H1 (cell line): ENCODE measurements at regions not wholly inside any gene's neighbourhood (a gene's known extent, or its start where the extent isn't known, plus 50 kb on each side); places are given as distances from the start of the nearest gene placed in this dataset.

Source experiments
- CTCF ChIA-PET: fragments of 300-600 bp; sonication (Branson Sonifier 250); formaldehyde crosslinking; loops from one replicate; lab custom pipeline; 2021; ENCODE audit not compliant: partially characterized antibody; lab: Charles Lee
- POLR2A ChIA-PET: fragments of 300-600 bp; sonication (Branson Sonifier 250); formaldehyde crosslinking; loops from one replicate; lab custom pipeline; 2021; ENCODE audit warnings: inconsistent platforms; ENCODE audit not compliant: partially characterized antibody; lab: Charles Lee
- DNase-seq, 2 experiments: peaks; one replicate each; pipeline versions ENCODE4 v3.0.0 to v3.0.0-alpha.2; 2010 to 2022; ENCODE audit warnings: low spot score in 2 of 2, low read depth in 1 of 2, mixed read lengths in 1 of 2
- FAIRE-seq: peaks from 2 replicates; lab custom pipeline; 2011; peaks lifted over from hg19 to GRCh38; lab: Jason Lieb, UNC
- H2AFZ ChIP-seq: 2 replicates; pipeline ENCODE4 v1.8.1; 2012; ENCODE audit warnings: low read length, inconsistent platforms
- H2AK5ac ChIP-seq: 2 replicates; pipeline ENCODE4 v1.6.1; 2013; ENCODE audit warnings: low read depth, low read length
- H2BK120ac ChIP-seq: replicated peaks from 2 replicates; pipeline ENCODE3; 2013; ENCODE audit warnings: low read depth, low read length, inconsistent platforms
- H2BK12ac ChIP-seq: 2 replicates; pipeline ENCODE4 v1.6.1; 2013; ENCODE audit warnings: low read depth, low read length
- H2BK15ac ChIP-seq: 2 replicates; pipeline ENCODE4 v1.6.1; 2013; ENCODE audit warnings: low read length
- H2BK20ac ChIP-seq: 2 replicates; pipeline ENCODE4 v1.6.1; 2013; ENCODE audit warnings: low read length
- H2BK5ac ChIP-seq: 2 replicates; pipeline ENCODE4 v1.6.1; 2013; ENCODE audit warnings: low read depth, low read length
- H3K14ac ChIP-seq: 2 replicates; pipeline ENCODE4 v1.6.1; 2013; ENCODE audit warnings: inconsistent platforms; ENCODE audit not compliant: insufficient read length
- H3K18ac ChIP-seq: 2 replicates; pipeline ENCODE4 v1.6.1; 2013; ENCODE audit warnings: low read length; ENCODE audit errors: extremely low read depth
- H3K23ac ChIP-seq: 2 replicates; pipeline ENCODE4 v1.6.1; 2013; ENCODE audit warnings: inconsistent platforms; ENCODE audit not compliant: insufficient read length
- H3K23me2 ChIP-seq: 2 replicates; pipeline ENCODE4 v1.6.1; 2013; ENCODE audit warnings: low read depth, low read length
- H3K27ac ChIP-seq: 2 replicates; pipeline ENCODE4 v1.6.1; 2011; ENCODE audit warnings: low read depth, low read length, inconsistent platforms
- H3K27me3 ChIP-seq, 4 experiments: replicated peaks in 1 of 4; 1 replicate in 1 of 4; 2 replicates in 3 of 4; pipeline versions ENCODE4 v1.6.1 to v1.8.1; 2011 to 2013; ENCODE audit warnings: low read length in 3 of 4, mild to moderate bottlenecking in 3 of 4, inconsistent platforms in 2 of 4, mixed read lengths in 2 of 4, moderate library complexity in 1 of 4; ENCODE audit not compliant: control insufficient read depth in 3 of 4, insufficient read depth in 3 of 4; ENCODE audit errors: extremely low read depth in 1 of 4
- H3K36me3 ChIP-seq, 4 experiments: 2 replicates each; pipeline versions ENCODE4 v1.6.1 to v1.8.1; 2011 to 2013; ENCODE audit warnings: mild to moderate bottlenecking in 4 of 4, low read length in 3 of 4, moderate library complexity in 2 of 4, control low read depth in 1 of 4, inconsistent platforms in 1 of 4; ENCODE audit not compliant: insufficient read depth in 4 of 4, control insufficient read depth in 2 of 4
- H3K4ac ChIP-seq: replicated peaks from 2 replicates; pipeline ENCODE3; 2013; ENCODE audit warnings: low read length, low read depth, mixed read lengths, inconsistent platforms; ENCODE audit not compliant: insufficient read length
- H3K4me1 ChIP-seq, 4 experiments: replicated peaks in 1 of 4; 1 replicate in 1 of 4; 2 replicates in 3 of 4; pipeline versions ENCODE4 v1.6.1 to v1.8.1; 2011 to 2013; ENCODE audit warnings: low read length in 3 of 4, inconsistent platforms in 2 of 4, mixed read lengths in 1 of 4; ENCODE audit not compliant: insufficient read depth in 4 of 4, control insufficient read depth in 3 of 4
- H3K4me2 ChIP-seq, 2 experiments: 2 replicates each; pipeline versions ENCODE4 v1.6.1 to v1.8.1; 2011 to 2013; ENCODE audit warnings: low read depth in 2 of 2, low read length in 2 of 2, control low read depth in 1 of 2, inconsistent platforms in 1 of 2, mild to moderate bottlenecking in 1 of 2; ENCODE audit not compliant: insufficient read depth in 1 of 2
- H3K4me3 ChIP-seq, 4 experiments: fragments of 200-600, 300-600 bp in 1 of 4; sonication (generic), shearing (Covaris generic), sonication (Bioruptor Twin) in 1 of 4; 2 replicates each; pipeline versions ENCODE4 v1.5.1 to v1.8.1; 2011 to 2016; ENCODE audit warnings: low read length in 4 of 4, low read depth in 3 of 4, control low read depth in 2 of 4, inconsistent platforms in 2 of 4, mild to moderate bottlenecking in 2 of 4, mixed read lengths in 1 of 4, moderate library complexity in 1 of 4; ENCODE audit not compliant: insufficient read depth in 2 of 4; ENCODE audit errors: extremely low read depth in 1 of 4
- H3K56ac ChIP-seq: replicated peaks from 2 replicates; pipeline ENCODE3; 2013; ENCODE audit warnings: low read depth, mild to moderate bottlenecking, mixed read lengths, low read length, inconsistent platforms; ENCODE audit not compliant: insufficient read length
- H3K79me1 ChIP-seq: 2 replicates; pipeline ENCODE4 v1.6.1; 2013; ENCODE audit warnings: low read depth, low read length, control low read depth
- H3K79me2 ChIP-seq, 2 experiments: 2 replicates each; pipeline versions ENCODE4 v1.6.1 to v1.8.1; 2012 to 2013; ENCODE audit warnings: low read length in 2 of 2, mild to moderate bottlenecking in 2 of 2, inconsistent platforms in 1 of 2; ENCODE audit not compliant: insufficient read depth in 2 of 2, control insufficient read depth in 1 of 2
- H3K9ac ChIP-seq, 4 experiments: replicated peaks in 1 of 4; 1 replicate in 1 of 4; 2 replicates in 3 of 4; pipeline versions ENCODE4 v1.6.1 to v1.8.1; 2011 to 2013; ENCODE audit warnings: low read depth in 3 of 4, low read length in 3 of 4, control low read depth in 2 of 4, mild to moderate bottlenecking in 2 of 4, moderate library complexity in 2 of 4, inconsistent platforms in 1 of 4; ENCODE audit errors: extremely low read depth in 1 of 4
- H3K9me3 ChIP-seq, 2 experiments: 2 replicates each; pipeline versions ENCODE4 v1.6.1 to v1.8.1; 2012 to 2013; ENCODE audit warnings: mild to moderate bottlenecking in 2 of 2, moderate library complexity in 2 of 2, control low read depth in 1 of 2, inconsistent platforms in 1 of 2, low read depth in 1 of 2, low read length in 1 of 2, mixed read lengths in 1 of 2; ENCODE audit not compliant: insufficient read depth in 2 of 2
- H4K20me1 ChIP-seq, 2 experiments: replicated peaks in 1 of 2; 2 replicates each; pipeline versions ENCODE3 to v1.8.1; 2011 to 2013; ENCODE audit warnings: inconsistent platforms in 2 of 2, low read length in 2 of 2, mild to moderate bottlenecking in 1 of 2; ENCODE audit not compliant: insufficient read depth in 2 of 2, control insufficient read depth in 1 of 2
- H4K5ac ChIP-seq: 2 replicates; pipeline ENCODE4 v1.6.1; 2013; ENCODE audit warnings: low read length, low read depth, mixed read lengths, inconsistent platforms; ENCODE audit not compliant: insufficient read length
- H4K8ac ChIP-seq: 2 replicates; pipeline ENCODE4 v1.8.0; 2013; ENCODE audit warnings: mild to moderate bottlenecking, moderate library complexity, low read length, inconsistent platforms; ENCODE audit not compliant: insufficient read depth; ENCODE audit errors: extremely low read depth
- H4K91ac ChIP-seq: replicated peaks from 2 replicates; pipeline ENCODE3; 2013; ENCODE audit warnings: low read length, mixed read lengths, inconsistent platforms; ENCODE audit not compliant: insufficient read length
- CHD2 ChIP-seq: IDR thresholded peaks from 2 replicates; pipeline ENCODE4 v1.6.1; 2012; ENCODE audit warnings: low read length, improper control_type of control experiment
- CTBP2 ChIP-seq: IDR thresholded peaks from 2 replicates; pipeline ENCODE4 v1.7.0; 2011; ENCODE audit warnings: borderline replicate concordance, mild to moderate bottlenecking, moderate library complexity, mixed read lengths, low read length; ENCODE audit not compliant: insufficient read depth, insufficient read length
- FOSL1 ChIP-seq: IDR thresholded peaks from 2 replicates; pipeline ENCODE4 v1.6.1; 2011; ENCODE audit warnings: mild to moderate bottlenecking, low read depth, low read length, moderate library complexity; ENCODE audit not compliant: insufficient read depth
- GTF2F1 ChIP-seq: IDR thresholded peaks from 2 replicates; pipeline ENCODE4 v1.6.1; 2012; ENCODE audit warnings: low read depth, low read length, improper control_type of control experiment, borderline replicate concordance
- JUND ChIP-seq: IDR thresholded peaks from 2 replicates; pipeline ENCODE4 v1.6.1; 2011; ENCODE audit warnings: mild to moderate bottlenecking, improper control_type of control experiment, low read length
- NRF1 ChIP-seq: IDR thresholded peaks from 2 replicates; pipeline ENCODE4 v1.6.1; 2011; ENCODE audit warnings: mild to moderate bottlenecking, low read depth, low read length, improper control_type of control experiment
- POU5F1 ChIP-seq: IDR thresholded peaks from 2 replicates; pipeline ENCODE4 v1.6.1; 2011; ENCODE audit warnings: low read depth, mild to moderate bottlenecking, low read length, moderate library complexity
- RNF2 ChIP-seq: fragments of 200-900, 300-1000 bp; sonication (generic); IDR thresholded peaks from 2 replicates; pipeline ENCODE4 v1.7.1; 2016; ENCODE audit warnings: borderline replicate concordance, low read depth, mild to moderate bottlenecking, antibody characterized with exemption, low read length; ENCODE audit not compliant: poor library complexity, severe bottlenecking; ENCODE audit errors: missing control alignments
- SIRT6 ChIP-seq: IDR thresholded peaks from one replicate; pipeline ENCODE4 v1.7.1; 2012; ENCODE audit warnings: low read length, inconsistent platforms
- SRF ChIP-seq: IDR thresholded peaks from 2 replicates; pipeline ENCODE4 v1.6.1; 2011; ENCODE audit warnings: mild to moderate bottlenecking, low read depth, low read length, moderate library complexity
- USF2 ChIP-seq: IDR thresholded peaks from 2 replicates; pipeline ENCODE4 v1.6.1; 2011; ENCODE audit warnings: low read length, improper control_type of control experiment
- WGBS, 2 experiments: shearing (Covaris generic) in 1 of 2; methylation state at CpG; one replicate each; pipeline versions ENCODE4 v1.1.6 to v1.1.7; 2013 to 2015; ENCODE audit warnings: low lambda C conversion rate in 2 of 2, mixed read lengths in 2 of 2, inconsistent platforms in 1 of 2, low coverage in 1 of 2, missing lambda C conversion rate in 1 of 2; ENCODE audit not compliant: insufficient replicate concordance in 2 of 2, insufficient coverage in 1 of 2, insufficient read length in 1 of 2; ENCODE audit errors: extremely low coverage in 1 of 2, missing lambda C conversion rate in 1 of 2; 5-methylcytosine and 5-hydroxymethylcytosine counted together

GRCh38 chr7:49400891-49401550, 372.4 kb upstream of the VWC2 start:
- Histone ChIP-seq H3K4me3 (no peak overlapping the region), H2BK120ac (no peak overlapping the region), H3K4ac (no peak overlapping the region), H2AK5ac (no peak overlapping the region), H3K4me2 (no peak overlapping the region), H2AFZ (peak overlapping the region; percentile 89), H3K79me1 (no peaks in the 10 kb centered on the region), H4K91ac (no peak overlapping the region), H3K23ac (no peak overlapping the region), H2BK5ac (no peak overlapping the region), H2BK12ac (no peak overlapping the region), H3K27ac (no peak overlapping the region), H4K5ac (no peak overlapping the region), H4K20me1 (no peaks in the 10 kb centered on the region), H3K79me2 (no peaks in the 10 kb centered on the region), H2BK15ac (no peak overlapping the region), H3K36me3 (no peaks in the 10 kb centered on the region), H3K4me1 (no peaks in the 10 kb centered on the region), H3K18ac (no peak overlapping the region), H3K9me3 (no peaks in the 10 kb centered on the region), H3K27me3 (no peaks in the 10 kb centered on the region), H3K14ac (no peak overlapping the region), H3K56ac (no peak overlapping the region), H2BK20ac (no peak overlapping the region), H3K9ac (no peak overlapping the region), H3K23me2 (no peaks in the 10 kb centered on the region), H4K8ac (no peak overlapping the region)
- DNase-seq = no peak
- POLR2A ChIA-PET = no interaction called here
- 83% methylated on average over 4 of the region's 4 CpGs; no CpG with 5 or more reads in 1 of the 2 experiments for WGBS, 2 experiments
- no peak for FAIRE-seq
- CTCF ChIA-PET = interaction anchor here (1.1 kb wide), 1 partner anchor 399 kb away, joined by 5 read pairs; no protein-coding TSS in a partner anchor
- no peak for TF ChIP-seq FOSL1
- TF ChIP-seq SIRT6 = no peak
- no peak for TF ChIP-seq POU5F1
- no peak for TF ChIP-seq CTBP2
- TF ChIP-seq SRF = no peak
- no peak for TF ChIP-seq RNF2
- TF ChIP-seq JUND = no peak
- TF ChIP-seq CHD2 = no peak
- no peak for TF ChIP-seq GTF2F1
- TF ChIP-seq NRF1 = no peak
- TF ChIP-seq USF2 = no peak
